Uterus (tissue), 3 donors: ENCODE measurements at regions not wholly inside any gene's neighbourhood (a gene's known extent, or its start where the extent isn't known, plus 50 kb on each side); places are given as distances from the start of the nearest gene placed in this dataset.

Source experiments
- DNase-seq, 2 donors: peaks; one replicate each; pipeline ENCODE4 v3.0.0-alpha.2; 2019 to 2020
- H3K27ac ChIP-seq, 2 donors: fragments of 200-600 bp; sonication (generic); 1 replicate in 1 of 2; 2 replicates in 1 of 2; pipeline ENCODE4 v1.5.1; 2016 to 2018
- H3K27me3 ChIP-seq, 2 donors: fragments of 200-600 bp; sonication (generic); one replicate each; pipeline ENCODE4 v1.5.1; 2018 to 2019; ENCODE audit warnings: control low read depth in 1 of 2
- H3K36me3 ChIP-seq, 2 donors: fragments of 200-600 bp; sonication (generic); one replicate each; pipeline ENCODE4 v1.5.1; 2019; ENCODE audit warnings: control low read depth in 1 of 2
- H3K4me1 ChIP-seq, 2 donors: fragments of 200-600 bp; sonication (generic); one replicate each; pipeline ENCODE4 v1.5.1; 2018 to 2019; ENCODE audit warnings: control low read depth in 1 of 2
- H3K4me3 ChIP-seq, 2 donors: fragments of 200-600 bp; sonication (generic); 1 replicate in 1 of 2; 2 replicates in 1 of 2; pipeline ENCODE4 v1.5.1; 2018 to 2019; ENCODE audit warnings: mild to moderate bottlenecking in 1 of 2
- H3K9me3 ChIP-seq, 2 donors: fragments of 200-600 bp; sonication (generic); one replicate each; pipeline ENCODE4 v1.5.1; 2019; ENCODE audit warnings: control low read depth in 1 of 2
- CTCF ChIP-seq, 4 experiments: fragments of 200-600 bp in 2 of 4; fragments of 450-650 bp in 2 of 4; sonication (generic) in 2 of 4; IDR thresholded peaks; one replicate each; pipeline ENCODE4 v1.5.1; 2016 to 2019; ENCODE audit warnings: antibody characterized with exemption in 4 of 4, mild to moderate bottlenecking in 2 of 4, moderate library complexity in 1 of 4
- POLR2A ChIP-seq, 2 donors: fragments of 450-650 bp; IDR thresholded peaks; one replicate each; pipeline ENCODE4 v1.6.1; 2016; ENCODE audit warnings: antibody characterized with exemption in 2 of 2, mild to moderate bottlenecking in 1 of 2, moderate library complexity in 1 of 2
- intact Hi-C: fragments of 100-400 bp; cut with DNase I; formaldehyde crosslinking; loops from one replicate; pipeline ENCODE4 v1.15.1; 2023; ENCODE audit warnings: low total_unique reads
- donor health status: DM: yes; HTN: yes; CAD: no.

GRCh38 chr11:17157761-17158160, 50.0 kb downstream of the PIK3C2A start:
- TF ChIP-seq POLR2A (IDR thresholded peaks at IDR 0.05) (no peak), CTCF (IDR thresholded peaks at IDR 0.05) (no peak)
- H3K4me1 ChIP-seq, result no peaks in the 10 kb centered on the region

GRCh38 chr11:17156283-17156682, 51.5 kb downstream of the PIK3C2A start:
- Histone ChIP-seq H3K4me1 (peaks cover 0 to 3% of the 10 kb centered on the region in 2 donors), H3K9me3 (no peaks in the 10 kb centered on the region), H3K27ac (no peak overlapping the region), H3K4me3 (no peak overlapping the region), H3K36me3 (no peaks in the 10 kb centered on the region), H3K27me3 (no peaks in the 10 kb centered on the region)
- intact Hi-C loops, result no loop called here
- TF ChIP-seq CTCF (IDR thresholded peaks at IDR 0.05) (no peak), POLR2A (IDR thresholded peaks at IDR 0.05) (no peak)
- DNase-seq, result no peak

More at GRCh38 chr11:17157761-17158160, 50.0 kb downstream of the PIK3C2A start:
- H3K27ac ChIP-seq, result peak overlapping the region in 1 of 2 donors; percentile 28
- intact Hi-C loops, result no loop called here
- DNase-seq, result no peak
- H3K36me3 ChIP-seq, result no peaks in the 10 kb centered on the region
- H3K4me3 ChIP-seq, result no peak overlapping the region
- no peaks in the 10 kb centered on the region for H3K9me3 ChIP-seq
- H3K27me3 ChIP-seq, result no peaks in the 10 kb centered on the region

GRCh38 chr11:17154409-17155159, 53.2 kb downstream of the PIK3C2A start:
- no peak for TF ChIP-seq CTCF (IDR thresholded peaks at IDR 0.05)
- TF ChIP-seq POLR2A (IDR thresholded peaks at IDR 0.05), result no peak
- no peak for DNase-seq
- no peaks in the 10 kb centered on the region for H3K36me3 ChIP-seq
- peak overlapping the region in 1 of 2 donors; percentile 59 for H3K27ac ChIP-seq
- no peaks in the 10 kb centered on the region for H3K9me3 ChIP-seq
- no peak overlapping the region for H3K4me3 ChIP-seq
- H3K27me3 ChIP-seq, result no peaks in the 10 kb centered on the region
- intact Hi-C loops, result no loop called here
- peaks cover 0 to 3% of the 10 kb centered on the region in 2 donors for H3K4me1 ChIP-seq

GRCh38 chr11:17153757-17154156, 54.0 kb downstream of the PIK3C2A start:
- no peaks in the 10 kb centered on the region for H3K9me3 ChIP-seq
- DNase-seq, result no peak
- peak overlapping the region in 1 of 2 donors; percentile 59 for H3K27ac ChIP-seq
- peaks cover 0 to 3% of the 10 kb centered on the region in 2 donors for H3K4me1 ChIP-seq
- H3K27me3 ChIP-seq, result no peaks in the 10 kb centered on the region
- no peaks in the 10 kb centered on the region for H3K36me3 ChIP-seq
- TF ChIP-seq POLR2A (IDR thresholded peaks at IDR 0.05) (no peak), CTCF (IDR thresholded peaks at IDR 0.05) (no peak)
- intact Hi-C loops, result no loop called here
- H3K4me3 ChIP-seq, result no peak overlapping the region

- H3K27ac ChIP-seq, result peak overlapping the region in 1 of 2 donors; percentile 46
- H3K4me3 ChIP-seq, result no peak overlapping the region
- H3K27me3 ChIP-seq, result no peaks in the 10 kb centered on the region
- H3K36me3 ChIP-seq, result no peaks in the 10 kb centered on the region
- TF ChIP-seq POLR2A (IDR thresholded peaks at IDR 0.05) (no peak), CTCF (IDR thresholded peaks at IDR 0.05) (no peak)
- peaks cover 0 to 3% of the 10 kb centered on the region in 2 donors for H3K4me1 ChIP-seq
- no peaks in the 10 kb centered on the region for H3K9me3 ChIP-seq
- no peak for DNase-seq
- intact Hi-C loops, result no loop called here
Observed at GRCh38 chr11:17152306-17152705, 55.5 kb downstream of the PIK3C2A start.
